Activated CD8-positive, alpha-beta T cell treated with anti-CD3 and anti-CD28 coated beads, Interleukin-2, amount 10 ng/mL, durations not matched to agents 7 days and 5 days (primary cell): ENCODE measurements at regions not wholly inside any gene's neighbourhood (a gene's known extent, or its start where the extent isn't known, plus 50 kb on each side); places are given as distances from the start of the nearest gene placed in this dataset.

ENCODE experiments used
- ATAC-seq: fragments of 150-1000 bp; cut with Tn5 transposase; one replicate; pipeline ENCODE4 v1.10.0; 2021; ENCODE audit warnings: moderate library complexity
- CTCF ChIA-PET: fragments of 350-600 bp; sonication (Branson Sonifier 250); formaldehyde crosslinking; loops from one replicate; lab custom pipeline; 2021; ENCODE audit warnings: antibody characterized with exemption; lab: Charles Lee
- POLR2A ChIA-PET: fragments of 350-600 bp; sonication (Branson Sonifier 250); formaldehyde crosslinking; loops from one replicate; lab custom pipeline; 2021; ENCODE audit warnings: antibody characterized with exemption; lab: Charles Lee
- DNase-seq: peaks from one replicate; pipeline ENCODE4 v3.0.0-alpha.2; 2020
- H3K27ac Mint-ChIP-seq: one replicate; pipeline ENCODE4 v1.8.0; 2021; ENCODE audit warnings: mild to moderate bottlenecking, mixed read lengths
- H3K27me3 Mint-ChIP-seq: one replicate; pipeline ENCODE4 v1.8.0; 2021; ENCODE audit warnings: low read depth, mixed read lengths
- H3K36me3 Mint-ChIP-seq: one replicate; pipeline ENCODE4 v1.8.0; 2021; ENCODE audit warnings: low read depth, mixed read lengths
- H3K4me1 Mint-ChIP-seq: one replicate; pipeline ENCODE4 v1.8.0; 2021; ENCODE audit warnings: low read depth, mixed read lengths
- H3K4me3 Mint-ChIP-seq: one replicate; pipeline ENCODE4 v1.8.0; 2021; ENCODE audit warnings: mild to moderate bottlenecking, mixed read lengths
- H3K9me3 Mint-ChIP-seq: one replicate; pipeline ENCODE4 v1.8.0; 2022; ENCODE audit warnings: mixed read lengths; ENCODE audit not compliant: insufficient read depth

GRCh38 chr6:118396969-118397368 is 151.1 kb upstream of the PLN start:
- H3K4me1 Mint-ChIP-seq: no peaks in the 10 kb centered on the region
- no peaks in the 10 kb centered on the region for H3K9me3 Mint-ChIP-seq
- DNase-seq: no peak
- no peak overlapping the region for H3K4me3 Mint-ChIP-seq
- ChIA-PET POLR2A (no interaction called here), CTCF (interaction anchor here (0.8 kb wide), 1 partner anchor 9 kb away, joined by 3 read pairs; no protein-coding TSS in a partner anchor)
- no peak overlapping the region for H3K27ac Mint-ChIP-seq
- H3K27me3 Mint-ChIP-seq: no peaks in the 10 kb centered on the region
- H3K36me3 Mint-ChIP-seq: no peaks in the 10 kb centered on the region
- no peak for ATAC-seq

- H3K27ac Mint-ChIP-seq: no peak overlapping the region
- H3K4me1 Mint-ChIP-seq: no peaks in the 10 kb centered on the region
- no peak overlapping the region for H3K4me3 Mint-ChIP-seq
- DNase-seq: no peak
- ATAC-seq: no peak
- CTCF ChIA-PET: interaction anchor here (0.8 kb wide), 1 partner anchor 10 kb away, joined by 3 read pairs; no protein-coding TSS in a partner anchor
- POLR2A ChIA-PET: no interaction called here
- H3K27me3 Mint-ChIP-seq: no peaks in the 10 kb centered on the region
- H3K36me3 Mint-ChIP-seq: no peaks in the 10 kb centered on the region
- H3K9me3 Mint-ChIP-seq: no peaks in the 10 kb centered on the region
Observed at GRCh38 chr6:118397671-118398465, 150.2 kb upstream of the PLN start.

- Mint-ChIP-seq H3K27ac (no peak overlapping the region), H3K27me3 (no peaks in the 10 kb centered on the region), H3K36me3 (no peaks in the 10 kb centered on the region), H3K4me3 (no peak overlapping the region), H3K9me3 (no peaks in the 10 kb centered on the region), H3K4me1 (no peaks in the 10 kb centered on the region)
- DNase-seq: no peak
- ATAC-seq: no peak
- ChIA-PET POLR2A (no interaction called here), CTCF (no interaction called here)
Observed at GRCh38 chr6:118400098-118400497, 148.0 kb upstream of the PLN start.

- no peaks in the 10 kb centered on the region for H3K9me3 Mint-ChIP-seq
- no peak overlapping the region for H3K4me3 Mint-ChIP-seq
- ChIA-PET CTCF (no interaction called here), POLR2A (no interaction called here)
- H3K36me3 Mint-ChIP-seq: no peaks in the 10 kb centered on the region
- no peaks in the 10 kb centered on the region for H3K4me1 Mint-ChIP-seq
- H3K27me3 Mint-ChIP-seq: no peaks in the 10 kb centered on the region
- no peak for ATAC-seq
- no peak overlapping the region for H3K27ac Mint-ChIP-seq
- no peak for DNase-seq
Observed at GRCh38 chr6:118400582-118400981, 147.5 kb upstream of the PLN start.

- Mint-ChIP-seq H3K4me1 (no peaks in the 10 kb centered on the region), H3K27ac (no peak overlapping the region), H3K27me3 (no peaks in the 10 kb centered on the region), H3K36me3 (no peaks in the 10 kb centered on the region), H3K9me3 (no peaks in the 10 kb centered on the region), H3K4me3 (no peak overlapping the region)
- ChIA-PET POLR2A (no interaction called here), CTCF (no interaction called here)
- DNase-seq (no peak), ATAC-seq (no peak)
Observed at GRCh38 chr6:118401325-118401975, 146.6 kb upstream of the PLN start.

GRCh38 chr6:118403036-118403435 is 145.1 kb upstream of the PLN start:
- POLR2A ChIA-PET: no interaction called here
- Mint-ChIP-seq H3K27me3 (no peaks in the 10 kb centered on the region), H3K9me3 (no peaks in the 10 kb centered on the region), H3K4me3 (no peak overlapping the region), H3K36me3 (no peaks in the 10 kb centered on the region), H3K4me1 (no peaks in the 10 kb centered on the region), H3K27ac (no peak overlapping the region)
- CTCF ChIA-PET: no interaction called here
- no peak for ATAC-seq
- no peak for DNase-seq

- ATAC-seq (no peak), DNase-seq (no peak)
- no peak overlapping the region for H3K4me3 Mint-ChIP-seq
- H3K4me1 Mint-ChIP-seq: no peaks in the 10 kb centered on the region
- ChIA-PET POLR2A (no interaction called here), CTCF (no interaction called here)
- H3K27ac Mint-ChIP-seq: no peak overlapping the region
- no peaks in the 10 kb centered on the region for H3K36me3 Mint-ChIP-seq
- no peaks in the 10 kb centered on the region for H3K27me3 Mint-ChIP-seq
- H3K9me3 Mint-ChIP-seq: no peaks in the 10 kb centered on the region
Observed at GRCh38 chr6:118408863-118409262, 139.2 kb upstream of the PLN start.

GRCh38 chr6:118410001-118410400 is 138.1 kb upstream of the PLN start:
- Mint-ChIP-seq H3K36me3 (no peaks in the 10 kb centered on the region), H3K27ac (no peak overlapping the region), H3K4me3 (no peak overlapping the region), H3K27me3 (no peaks in the 10 kb centered on the region), H3K4me1 (no peaks in the 10 kb centered on the region), H3K9me3 (no peaks in the 10 kb centered on the region)
- no peak for ATAC-seq
- ChIA-PET CTCF (no interaction called here), POLR2A (no interaction called here)
- no peak for DNase-seq
